ENCODE measurements at regions not wholly inside any gene's neighbourhood (a gene's known extent, or its start where the extent isn't known, plus 50 kb on each side); places are given as distances from the start of the nearest gene placed in this dataset.

DNA sequence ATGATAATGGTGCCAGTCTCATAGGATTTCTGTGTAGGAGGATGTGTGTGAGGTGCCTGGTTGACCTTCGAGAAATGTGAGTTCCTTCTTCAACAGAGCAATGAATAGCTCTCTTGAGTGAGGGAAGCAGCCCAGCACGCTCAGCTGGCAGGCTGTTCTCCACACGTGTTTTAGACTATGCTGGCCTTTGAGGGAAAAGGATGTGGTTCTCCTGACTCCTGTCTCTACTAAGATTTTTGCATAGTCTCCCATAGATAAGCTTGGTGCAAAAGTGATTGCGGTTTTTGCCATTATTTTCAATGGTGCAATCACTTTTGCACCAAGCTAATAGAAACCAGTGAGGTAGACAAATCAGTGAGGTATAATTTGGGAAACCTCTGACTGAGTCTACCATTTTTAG lies 284.1 kb downstream of the SLC4A3 start:
- no peaks in the 10 kb centered on the region for H3K4me1 Mint-ChIP-seq
- no peaks in the 10 kb centered on the region for H3K27me3 Mint-ChIP-seq
- no peak overlapping the region for H3K27ac Mint-ChIP-seq
- no peak overlapping the region for H3K4me3 Mint-ChIP-seq
- no peaks in the 10 kb centered on the region for H3K36me3 Mint-ChIP-seq
- no peaks in the 10 kb centered on the region for H3K9me3 Mint-ChIP-seq

- H3K27me3 Mint-ChIP-seq, result no peaks in the 10 kb centered on the region
- H3K27ac Mint-ChIP-seq, result no peak overlapping the region
- no peaks in the 10 kb centered on the region for H3K9me3 Mint-ChIP-seq
- no peaks in the 10 kb centered on the region for H3K36me3 Mint-ChIP-seq
- no peaks in the 10 kb centered on the region for H3K4me1 Mint-ChIP-seq
- H3K4me3 Mint-ChIP-seq, result no peak overlapping the region
These were observed 285.1 kb downstream of the SLC4A3 start for GRCh38 chr2:219912491-219912921.

- Mint-ChIP-seq H3K27me3 (no peaks in the 10 kb centered on the region), H3K4me3 (no peak overlapping the region), H3K4me1 (no peaks in the 10 kb centered on the region), H3K36me3 (no peaks in the 10 kb centered on the region), H3K27ac (no peak overlapping the region), H3K9me3 (no peaks in the 10 kb centered on the region)
These were observed 287.1 kb downstream of the SLC4A3 start for GRCh38 chr2:219914577-219914976.

- no peaks in the 10 kb centered on the region for H3K36me3 Mint-ChIP-seq
- no peak overlapping the region for H3K27ac Mint-ChIP-seq
- no peak overlapping the region for H3K4me3 Mint-ChIP-seq
- H3K4me1 Mint-ChIP-seq, result no peaks in the 10 kb centered on the region
- H3K9me3 Mint-ChIP-seq, result no peaks in the 10 kb centered on the region
- H3K27me3 Mint-ChIP-seq, result no peaks in the 10 kb centered on the region
These were observed 288.9 kb downstream of the SLC4A3 start for GRCh38 chr2:219916281-219916680.

DNA sequence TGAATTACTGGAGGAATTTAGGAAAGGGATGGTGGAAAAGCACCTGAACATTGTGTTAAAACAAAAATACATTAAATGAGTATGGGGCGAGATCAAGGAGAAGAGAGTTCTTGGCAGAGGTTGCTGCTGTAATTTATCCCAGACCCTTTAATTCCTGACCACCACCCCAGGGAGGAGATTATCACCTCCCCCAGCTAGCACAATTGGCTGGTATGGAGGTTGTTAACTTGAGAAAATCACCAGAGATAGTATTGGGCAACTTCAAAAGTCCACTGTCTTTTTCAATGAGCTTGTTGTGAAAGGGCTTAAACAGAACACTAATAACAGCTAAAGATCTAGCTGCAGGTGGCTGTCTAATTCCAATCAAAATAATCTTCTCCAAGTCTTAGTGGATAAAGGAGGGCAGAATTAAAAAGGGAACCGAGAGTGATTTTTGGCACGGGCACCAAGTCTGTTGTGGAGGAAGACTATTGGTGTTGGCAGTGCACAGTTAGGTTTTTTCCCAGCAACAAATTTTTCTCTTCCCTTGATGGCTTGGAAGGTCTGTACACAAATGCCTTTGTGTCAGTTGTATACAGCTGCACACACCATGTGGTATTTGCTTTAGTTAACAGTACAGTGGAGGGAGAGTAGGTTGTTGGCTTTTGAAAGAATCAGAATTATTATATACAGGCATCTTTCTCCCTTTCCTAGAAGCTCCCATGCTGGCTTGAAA lies 289.5 kb downstream of the SLC4A3 start:
- Mint-ChIP-seq H3K4me3 (no peak overlapping the region), H3K27ac (no peak overlapping the region), H3K9me3 (no peaks in the 10 kb centered on the region), H3K4me1 (no peaks in the 10 kb centered on the region), H3K27me3 (no peaks in the 10 kb centered on the region), H3K36me3 (no peaks in the 10 kb centered on the region)

- no peaks in the 10 kb centered on the region for H3K27me3 Mint-ChIP-seq
- no peaks in the 10 kb centered on the region for H3K9me3 Mint-ChIP-seq
- no peaks in the 10 kb centered on the region for H3K36me3 Mint-ChIP-seq
- H3K4me1 Mint-ChIP-seq, result no peaks in the 10 kb centered on the region
- no peak overlapping the region for H3K4me3 Mint-ChIP-seq
- no peak overlapping the region for H3K27ac Mint-ChIP-seq
These were observed 290.8 kb downstream of the SLC4A3 start for GRCh38 chr2:219918254-219918653.

GRCh38 chr2:219918944-219919343 lies 291.5 kb downstream of the SLC4A3 start:
- H3K27me3 Mint-ChIP-seq, result no peaks in the 10 kb centered on the region
- H3K4me3 Mint-ChIP-seq, result no peak overlapping the region
- H3K9me3 Mint-ChIP-seq, result no peaks in the 10 kb centered on the region
- no peaks in the 10 kb centered on the region for H3K4me1 Mint-ChIP-seq
- H3K36me3 Mint-ChIP-seq, result no peaks in the 10 kb centered on the region
- H3K27ac Mint-ChIP-seq, result no peak overlapping the region

GRCh38 chr2:219919506-219919905 lies 292.1 kb downstream of the SLC4A3 start:
- H3K27ac Mint-ChIP-seq, result no peak overlapping the region
- H3K4me1 Mint-ChIP-seq, result no peaks in the 10 kb centered on the region
- H3K4me3 Mint-ChIP-seq, result no peak overlapping the region
- no peaks in the 10 kb centered on the region for H3K27me3 Mint-ChIP-seq
- H3K9me3 Mint-ChIP-seq, result no peaks in the 10 kb centered on the region
- H3K36me3 Mint-ChIP-seq, result no peaks in the 10 kb centered on the region

DNA sequence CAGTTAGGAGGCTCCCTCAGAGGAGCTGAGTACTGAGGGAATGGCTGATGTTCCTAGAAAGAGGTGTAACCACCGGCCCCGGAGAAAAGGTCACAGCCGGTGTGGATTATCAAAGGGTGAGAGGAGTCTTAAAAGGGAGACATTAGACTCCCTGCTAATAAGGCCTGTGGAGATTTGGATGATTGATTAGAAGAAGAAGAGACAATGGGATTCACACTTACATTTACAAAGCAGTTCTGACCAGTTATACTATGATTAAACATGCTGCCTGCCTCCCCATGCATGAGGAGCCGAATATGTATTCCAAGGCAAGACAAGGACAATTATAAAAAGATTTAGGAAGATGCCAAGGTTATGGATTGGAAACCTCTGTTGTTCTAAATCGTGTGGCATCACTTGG lies 302.4 kb downstream of the SLC4A3 start:
- H3K4me3 Mint-ChIP-seq, result no peak overlapping the region
- H3K27me3 Mint-ChIP-seq, result peaks cover 2% of the 10 kb centered on the region
- peaks cover 5% of the 10 kb centered on the region for H3K9me3 Mint-ChIP-seq
- H3K36me3 Mint-ChIP-seq, result no peaks in the 10 kb centered on the region
- no peaks in the 10 kb centered on the region for H3K4me1 Mint-ChIP-seq
- no peak overlapping the region for H3K27ac Mint-ChIP-seq

DNA sequence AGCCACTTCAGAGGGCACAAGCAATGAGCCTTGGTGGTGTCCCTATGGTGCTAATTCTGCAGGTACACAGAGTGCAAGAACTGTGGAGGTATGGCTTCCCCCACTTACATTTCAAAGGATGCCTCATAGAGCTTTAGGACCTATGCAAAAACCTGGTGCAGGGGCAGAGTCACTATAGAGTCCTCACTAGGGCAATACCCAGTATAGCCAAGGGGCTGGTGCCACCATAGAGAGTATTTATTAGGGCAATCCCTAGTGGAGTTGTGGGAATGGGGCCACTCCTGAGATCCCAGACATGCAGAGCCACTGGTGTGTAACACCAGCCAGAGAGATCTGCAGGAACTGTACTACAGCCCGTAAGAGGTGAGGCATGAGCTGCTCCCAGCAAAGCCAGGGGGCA lies 312.2 kb downstream of the SLC4A3 start:
- H3K27ac Mint-ChIP-seq, result no peak overlapping the region
- no peaks in the 10 kb centered on the region for H3K27me3 Mint-ChIP-seq
- peaks cover 4% of the 10 kb centered on the region for H3K9me3 Mint-ChIP-seq
- H3K4me1 Mint-ChIP-seq, result no peaks in the 10 kb centered on the region
- H3K36me3 Mint-ChIP-seq, result no peaks in the 10 kb centered on the region
- H3K4me3 Mint-ChIP-seq, result no peak overlapping the region

DNA sequence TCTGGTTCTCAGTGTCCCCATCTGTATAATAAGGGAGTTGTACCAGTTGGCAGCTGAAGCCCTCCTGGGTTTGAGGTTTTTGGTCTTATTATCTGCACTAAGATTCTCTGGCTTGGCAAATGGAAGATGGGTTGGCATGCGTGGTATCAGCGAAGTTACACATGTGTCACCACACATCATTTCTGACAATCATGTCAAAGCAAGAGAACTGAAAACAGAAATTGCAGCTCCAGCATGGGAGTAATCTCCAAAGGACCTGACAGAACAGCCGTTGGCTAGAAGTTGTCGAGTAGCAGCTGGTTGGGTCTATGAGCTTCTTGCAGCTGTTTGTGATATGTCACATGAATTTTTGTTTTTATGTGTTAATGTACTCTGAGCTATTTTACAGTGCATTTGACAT lies 317.4 kb downstream of the SLC4A3 start:
- Mint-ChIP-seq H3K4me3 (no peak overlapping the region), H3K27me3 (peaks cover 4% of the 10 kb centered on the region), H3K9me3 (no peaks in the 10 kb centered on the region)

DNA sequence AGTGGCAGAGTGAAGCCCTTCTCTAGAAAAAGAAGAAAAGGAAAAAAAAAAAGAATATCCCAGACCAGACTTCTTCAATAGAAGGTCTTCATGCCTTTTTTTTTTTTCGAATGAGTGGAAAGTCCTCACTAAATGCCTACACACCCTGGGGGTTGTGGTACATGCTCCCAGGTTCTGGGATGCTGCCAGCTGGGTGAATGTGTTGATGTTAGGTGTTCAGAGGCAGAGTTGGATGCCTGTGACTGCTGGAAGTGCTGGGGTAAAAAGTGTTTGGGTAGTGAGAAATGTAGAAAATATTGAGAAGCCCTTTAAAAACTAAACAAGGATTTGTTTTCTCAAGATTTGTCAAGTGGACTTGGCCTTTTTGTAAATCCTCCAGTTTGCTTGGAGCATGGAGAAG lies 318.6 kb downstream of the SLC4A3 start:
- Mint-ChIP-seq H3K4me3 (no peak overlapping the region), H3K27ac (no peak overlapping the region), H3K27me3 (peaks cover 4% of the 10 kb centered on the region), H3K4me1 (no peaks in the 10 kb centered on the region), H3K9me3 (no peaks in the 10 kb centered on the region), H3K36me3 (no peaks in the 10 kb centered on the region)

More for the DNA sequence above, 317.4 kb downstream of the SLC4A3 start:
- Mint-ChIP-seq H3K27ac (no peak overlapping the region), H3K4me1 (no peaks in the 10 kb centered on the region), H3K36me3 (no peaks in the 10 kb centered on the region)

DNA sequence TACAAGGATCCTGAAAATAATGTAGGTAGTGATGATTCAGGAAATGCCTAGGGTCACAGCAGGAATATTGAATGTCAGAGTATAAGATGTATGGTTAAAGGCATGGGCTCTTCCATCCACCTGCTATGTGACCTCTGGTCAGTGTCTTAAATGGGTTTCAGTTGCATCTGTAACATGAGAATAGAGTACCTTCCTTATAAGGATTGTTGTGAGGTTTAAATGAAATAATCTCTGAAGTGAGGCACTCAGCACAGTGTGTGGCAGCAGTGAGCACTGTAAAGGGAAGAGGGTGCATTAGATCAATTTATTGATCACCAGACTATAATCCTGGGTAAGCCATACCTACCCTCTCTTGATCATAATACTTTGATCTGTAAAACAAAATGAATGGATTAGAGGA lies 319.1 kb downstream of the SLC4A3 start:
- Mint-ChIP-seq H3K36me3 (no peaks in the 10 kb centered on the region), H3K4me1 (no peaks in the 10 kb centered on the region), H3K9me3 (no peaks in the 10 kb centered on the region), H3K27me3 (peaks cover 4% of the 10 kb centered on the region), H3K4me3 (no peak overlapping the region), H3K27ac (no peak overlapping the region)

DNA sequence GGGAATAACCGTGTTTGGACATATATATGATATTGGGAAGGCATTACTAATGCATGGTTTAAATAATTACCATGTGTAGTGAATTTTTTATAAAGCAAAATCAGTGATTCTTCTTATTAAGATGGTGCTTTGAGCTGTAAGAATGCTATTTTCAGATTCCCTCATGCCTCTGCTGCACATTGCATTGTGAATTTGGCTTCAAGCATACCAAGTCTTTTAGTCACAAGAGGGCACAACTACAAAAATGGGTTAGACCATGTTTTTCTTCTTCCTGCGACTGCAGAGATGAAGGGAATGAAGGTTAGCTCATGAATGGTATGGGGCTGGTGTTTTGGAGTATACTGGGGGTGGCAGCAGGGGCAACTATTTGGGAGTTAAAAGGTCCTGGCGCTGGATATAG lies 320.1 kb downstream of the SLC4A3 start:
- H3K4me1 Mint-ChIP-seq, result no peaks in the 10 kb centered on the region
- no peaks in the 10 kb centered on the region for H3K36me3 Mint-ChIP-seq
- H3K27ac Mint-ChIP-seq, result no peak overlapping the region
- H3K27me3 Mint-ChIP-seq, result peaks cover 4% of the 10 kb centered on the region
- no peaks in the 10 kb centered on the region for H3K9me3 Mint-ChIP-seq
- H3K4me3 Mint-ChIP-seq, result no peak overlapping the region

DNA sequence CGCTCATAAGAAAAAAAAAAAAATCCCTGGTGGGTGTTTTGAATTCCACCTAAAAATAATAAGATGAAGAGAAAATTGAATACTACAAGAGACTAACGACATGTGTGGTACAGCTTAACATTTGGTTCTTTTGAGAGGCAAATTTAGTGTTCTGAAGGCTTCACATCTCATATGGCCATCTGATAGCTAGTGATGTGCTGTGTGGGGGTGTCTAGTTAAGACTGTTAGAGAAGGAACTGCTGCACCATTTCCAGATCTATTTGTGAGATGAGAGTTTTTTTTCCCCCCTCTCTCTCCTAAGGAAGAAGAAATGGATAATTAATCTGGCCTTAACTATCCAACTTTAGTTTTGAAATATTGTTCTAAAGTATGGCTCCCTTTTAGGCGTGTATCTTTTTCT lies 321.6 kb downstream of the SLC4A3 start:
- H3K4me3 Mint-ChIP-seq, result no peak overlapping the region
- H3K4me1 Mint-ChIP-seq, result no peaks in the 10 kb centered on the region
- H3K27ac Mint-ChIP-seq, result no peak overlapping the region
- H3K9me3 Mint-ChIP-seq, result no peaks in the 10 kb centered on the region
- H3K36me3 Mint-ChIP-seq, result no peaks in the 10 kb centered on the region
- H3K27me3 Mint-ChIP-seq, result peaks cover 4% of the 10 kb centered on the region

- Mint-ChIP-seq H3K4me3 (no peak overlapping the region), H3K27ac (no peak overlapping the region), H3K4me1 (no peaks in the 10 kb centered on the region), H3K27me3 (peaks cover 2% of the 10 kb centered on the region), H3K9me3 (no peaks in the 10 kb centered on the region), H3K36me3 (no peaks in the 10 kb centered on the region)
These were observed 323.7 kb downstream of the SLC4A3 start for GRCh38 chr2:219951099-219951498.

- H3K27ac Mint-ChIP-seq, result no peak overlapping the region
- no peaks in the 10 kb centered on the region for H3K27me3 Mint-ChIP-seq
- H3K4me3 Mint-ChIP-seq, result no peak overlapping the region
- no peaks in the 10 kb centered on the region for H3K36me3 Mint-ChIP-seq
- no peaks in the 10 kb centered on the region for H3K4me1 Mint-ChIP-seq
- peaks cover 5% of the 10 kb centered on the region for H3K9me3 Mint-ChIP-seq
These were observed 326.9 kb downstream of the SLC4A3 start for GRCh38 chr2:219954331-219954730.
